ENCODE measurements at regions not wholly inside any gene's neighbourhood (a gene's known extent, or its start where the extent isn't known, plus 50 kb on each side); places are given as distances from the start of the nearest gene placed in this dataset.
"Not testable (repeated sequence)": the region's sequence is repeated elsewhere in the genome, so short reads cannot be mapped to it uniquely, and the experiment has no call there.

- no peak for DNase-seq
Observed at GRCh38 chrX:46366381-46367207, 178.6 kb downstream of the ZNF674 start.

- DNase-seq: no peak
Observed at GRCh38 chrX:46354481-46354880, 190.7 kb downstream of the ZNF674 start.

- no peak for DNase-seq
Observed at GRCh38 chrX:46341767-46342322, 203.4 kb downstream of the ZNF674 start.

- no peak for DNase-seq
Observed at GRCh38 chrX:46340696-46341095, 204.5 kb downstream of the ZNF674 start.

GRCh38 chrX:46333550-46333949, 211.7 kb downstream of the ZNF674 start:
- no peak for DNase-seq

- no peak for DNase-seq
Observed at GRCh38 chrX:46330981-46331380, 214.2 kb downstream of the ZNF674 start.

- no peak for DNase-seq
Observed at GRCh38 chrX:46330513-46330912, 214.7 kb downstream of the ZNF674 start.

- DNase-seq: no peak
Observed at GRCh38 chrX:46328133-46328532, 217.1 kb downstream of the ZNF674 start.

GRCh38 chrX:46327566-46328115, 217.6 kb downstream of the ZNF674 start:
- DNase-seq: no peak

- no peak for DNase-seq
Observed at GRCh38 chrX:46326161-46326560, 219.1 kb downstream of the ZNF674 start.

- DNase-seq: no peak
Observed at GRCh38 chrX:46325312-46325877, 219.8 kb downstream of the ZNF674 start.

- DNase-seq: no peak
Observed at GRCh38 chrX:46324166-46324565, 221.1 kb downstream of the ZNF674 start.

- not testable (repeated sequence) for DNase-seq
Observed at GRCh38 chrX:46322929-46323328, 222.3 kb downstream of the ZNF674 start.

- no peak for DNase-seq
Observed at GRCh38 chrX:46321676-46322075, 223.5 kb downstream of the ZNF674 start.

GRCh38 chrX:46319750-46320149, 225.5 kb downstream of the ZNF674 start:
- DNase-seq: no peak

GRCh38 chrX:46318551-46318950, 226.7 kb downstream of the ZNF674 start:
- DNase-seq: no peak

- no peak for DNase-seq
Observed at GRCh38 chrX:46317163-46317562, 228.1 kb downstream of the ZNF674 start.

GRCh38 chrX:46311581-46312120, 233.6 kb downstream of the ZNF674 start:
- no peak for DNase-seq

- DNase-seq: no peak
Observed at GRCh38 chrX:46310815-46311497, 234.3 kb downstream of the ZNF674 start.

GRCh38 chrX:46308110-46308509, 237.1 kb downstream of the ZNF674 start:
- no peak for DNase-seq

GRCh38 chrX:46306103-46306502, 239.1 kb downstream of the ZNF674 start:
- no peak for DNase-seq

GRCh38 chrX:46305431-46305830, 239.8 kb downstream of the ZNF674 start:
- no peak for DNase-seq

GRCh38 chrX:46301903-46302302, 243.3 kb downstream of the ZNF674 start:
- DNase-seq: no peak

All from hindlimb muscle (tissue), 1 donor.